Esophagus muscularis mucosa (tissue), 4 donors: ENCODE measurements at regions not wholly inside any gene's neighbourhood (a gene's known extent, or its start where the extent isn't known, plus 50 kb on each side); places are given as distances from the start of the nearest gene placed in this dataset.

Experiments used
- EP300 ChIP-seq: sonication (generic); formaldehyde crosslinking; IDR thresholded peaks from one replicate; pipeline ENCODE4 v1.6.1; 2017; ENCODE audit warnings: antibody characterized with exemption
- POLR2A ChIP-seq: fragments of 450-650 bp; IDR thresholded peaks from one replicate; pipeline ENCODE4 v1.6.1; 2017; ENCODE audit warnings: antibody characterized with exemption, moderate library complexity, mild to moderate bottlenecking, low read depth
- POLR2AphosphoS5 ChIP-seq, 2 donors: sonication (generic); formaldehyde crosslinking; IDR thresholded peaks; one replicate each; pipeline ENCODE4 v1.6.1; 2017; ENCODE audit warnings: antibody characterized with exemption in 2 of 2
- TF ChIP-seq, protein P1 (sequence below), 3 experiments: fragments of 200-600 bp in 2 of 3; fragments of 450-650 bp in 1 of 3; sonication (generic) in 2 of 3; IDR thresholded peaks; one replicate each; pipeline ENCODE4 v1.5.1; 2017 to 2019; ENCODE audit warnings: antibody characterized with exemption in 3 of 3, mild to moderate bottlenecking in 2 of 3, moderate library complexity in 1 of 3

DNA sequence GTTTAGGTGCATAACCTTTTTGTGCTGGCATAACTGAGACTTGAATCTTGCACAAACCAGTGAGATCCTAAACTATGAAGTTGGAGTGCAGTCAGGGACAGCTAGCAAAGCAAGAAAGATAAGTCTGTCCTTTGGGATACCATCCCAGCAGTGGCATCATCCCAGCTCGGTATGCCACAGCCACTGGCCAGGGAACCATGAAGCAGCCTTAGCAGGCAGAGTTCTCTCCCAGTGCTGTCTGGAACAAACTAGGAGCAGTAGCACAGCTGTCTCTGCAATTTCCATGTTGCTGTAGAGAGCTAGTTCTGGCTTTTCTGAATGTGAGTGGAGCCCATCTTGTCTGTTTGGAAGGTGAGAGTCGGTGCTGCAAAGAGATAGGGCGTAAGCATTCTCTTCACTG, 130.3 kb downstream of the DTWD1 start:
- TF ChIP-seq, protein P1, sequence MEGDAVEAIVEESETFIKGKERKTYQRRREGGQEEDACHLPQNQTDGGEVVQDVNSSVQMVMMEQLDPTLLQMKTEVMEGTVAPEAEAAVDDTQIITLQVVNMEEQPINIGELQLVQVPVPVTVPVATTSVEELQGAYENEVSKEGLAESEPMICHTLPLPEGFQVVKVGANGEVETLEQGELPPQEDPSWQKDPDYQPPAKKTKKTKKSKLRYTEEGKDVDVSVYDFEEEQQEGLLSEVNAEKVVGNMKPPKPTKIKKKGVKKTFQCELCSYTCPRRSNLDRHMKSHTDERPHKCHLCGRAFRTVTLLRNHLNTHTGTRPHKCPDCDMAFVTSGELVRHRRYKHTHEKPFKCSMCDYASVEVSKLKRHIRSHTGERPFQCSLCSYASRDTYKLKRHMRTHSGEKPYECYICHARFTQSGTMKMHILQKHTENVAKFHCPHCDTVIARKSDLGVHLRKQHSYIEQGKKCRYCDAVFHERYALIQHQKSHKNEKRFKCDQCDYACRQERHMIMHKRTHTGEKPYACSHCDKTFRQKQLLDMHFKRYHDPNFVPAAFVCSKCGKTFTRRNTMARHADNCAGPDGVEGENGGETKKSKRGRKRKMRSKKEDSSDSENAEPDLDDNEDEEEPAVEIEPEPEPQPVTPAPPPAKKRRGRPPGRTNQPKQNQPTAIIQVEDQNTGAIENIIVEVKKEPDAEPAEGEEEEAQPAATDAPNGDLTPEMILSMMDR (IDR thresholded peaks at IDR 0.05) = no peak
- TF ChIP-seq EP300 (no peak), POLR2A (no peak), POLR2AphosphoS5 (IDR thresholded peaks at IDR 0.05) (no peak)
